HG03342 (cell line): ENCODE measurements at regions not wholly inside any gene's neighbourhood (a gene's known extent, or its start where the extent isn't known, plus 50 kb on each side); places are given as distances from the start of the nearest gene placed in this dataset.

Experiments
- ATAC-seq: cut with Tn5 transposase; IDR thresholded peaks from one replicate; pipeline ENCODE4 v1.9.1; 2021; ENCODE audit warnings: mild to moderate bottlenecking, moderate library complexity; ENCODE audit not compliant: unreplicated experiment

GRCh38 chr11:115926601-115927000 lies 422.4 kb upstream of the CADM1 start:
- ATAC-seq: no peak

GRCh38 chr11:115926138-115926537 lies 421.9 kb upstream of the CADM1 start:
- no peak for ATAC-seq

GRCh38 chr11:115925568-115926090 lies 421.4 kb upstream of the CADM1 start:
- ATAC-seq: no peak

- ATAC-seq: peak; percentile 73
Observed at GRCh38 chr11:115924744-115925567, 420.7 kb upstream of the CADM1 start.

GRCh38 chr11:115922876-115923275 lies 418.7 kb upstream of the CADM1 start:
- ATAC-seq: no peak

- no peak for ATAC-seq
Observed at GRCh38 chr11:115921986-115922385, 417.8 kb upstream of the CADM1 start.

- ATAC-seq: no peak
Observed at GRCh38 chr11:115921540-115921939, 417.3 kb upstream of the CADM1 start.

- no peak for ATAC-seq
Observed at GRCh38 chr11:115920841-115921480, 416.7 kb upstream of the CADM1 start.

GRCh38 chr11:115920092-115920461 lies 415.9 kb upstream of the CADM1 start:
- peak; percentile 6 for ATAC-seq

GRCh38 chr11:115919341-115920091 lies 415.3 kb upstream of the CADM1 start:
- peak; percentile 52 for ATAC-seq

- no peak for ATAC-seq
Observed at GRCh38 chr11:115918576-115918975, 414.4 kb upstream of the CADM1 start.

- no peak for ATAC-seq
Observed at GRCh38 chr11:115916608-115917007, 412.4 kb upstream of the CADM1 start.

GRCh38 chr11:115912484-115912945 lies 408.3 kb upstream of the CADM1 start:
- peak; percentile 60 for ATAC-seq

- ATAC-seq: no peak
Observed at GRCh38 chr11:115911613-115912346, 407.6 kb upstream of the CADM1 start.

GRCh38 chr11:115910379-115910778 lies 406.2 kb upstream of the CADM1 start:
- ATAC-seq: no peak

- ATAC-seq: no peak
Observed at GRCh38 chr11:115906171-115906570, 402.0 kb upstream of the CADM1 start.

GRCh38 chr11:115905341-115906000 lies 401.3 kb upstream of the CADM1 start:
- ATAC-seq: no peak

GRCh38 chr11:115903179-115903578 lies 399.0 kb upstream of the CADM1 start:
- no peak for ATAC-seq

GRCh38 chr11:115901069-115901468 lies 396.9 kb upstream of the CADM1 start:
- no peak for ATAC-seq

- ATAC-seq: no peak
Observed at GRCh38 chr11:115900111-115900510, 395.9 kb upstream of the CADM1 start.
